ENCODE measurements at regions not wholly inside any gene's neighbourhood (a gene's known extent, or its start where the extent isn't known, plus 50 kb on each side); places are given as distances from the start of the nearest gene placed in this dataset.

DNA sequence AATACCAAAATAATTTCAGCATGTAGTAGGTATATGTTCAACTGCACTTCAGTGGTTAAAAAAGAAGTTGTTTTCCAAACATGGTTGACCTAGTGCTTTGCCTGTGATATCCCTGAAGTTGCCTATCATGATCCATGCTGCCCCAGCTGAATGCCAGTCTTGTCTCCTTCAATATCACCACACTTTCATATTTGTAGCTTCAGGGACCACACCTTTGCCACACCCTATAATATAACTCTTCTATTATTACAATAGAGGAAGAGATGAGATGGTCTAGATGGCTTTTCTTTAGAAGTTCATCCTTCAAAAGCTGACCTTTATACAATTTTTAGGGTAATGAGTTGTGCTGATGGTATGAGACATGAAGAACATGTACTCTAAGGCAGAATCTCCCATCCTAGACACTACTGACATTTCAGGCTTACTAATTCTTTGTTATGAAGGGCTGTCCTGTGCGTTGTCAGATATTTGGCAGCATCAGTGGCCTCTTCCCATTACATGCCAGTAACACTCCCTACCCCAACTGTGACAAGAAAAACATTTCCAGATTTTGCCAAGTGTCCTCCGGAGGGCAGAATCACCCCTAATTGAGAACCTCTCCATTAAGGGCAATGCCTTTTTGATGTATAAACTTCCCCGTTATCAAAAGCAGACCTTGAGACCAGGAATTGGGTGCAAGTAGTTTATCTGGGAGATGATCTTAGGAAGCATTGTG, 76.2 kb upstream of the PLCL2 start:
- TF ChIP-seq, protein P1, sequence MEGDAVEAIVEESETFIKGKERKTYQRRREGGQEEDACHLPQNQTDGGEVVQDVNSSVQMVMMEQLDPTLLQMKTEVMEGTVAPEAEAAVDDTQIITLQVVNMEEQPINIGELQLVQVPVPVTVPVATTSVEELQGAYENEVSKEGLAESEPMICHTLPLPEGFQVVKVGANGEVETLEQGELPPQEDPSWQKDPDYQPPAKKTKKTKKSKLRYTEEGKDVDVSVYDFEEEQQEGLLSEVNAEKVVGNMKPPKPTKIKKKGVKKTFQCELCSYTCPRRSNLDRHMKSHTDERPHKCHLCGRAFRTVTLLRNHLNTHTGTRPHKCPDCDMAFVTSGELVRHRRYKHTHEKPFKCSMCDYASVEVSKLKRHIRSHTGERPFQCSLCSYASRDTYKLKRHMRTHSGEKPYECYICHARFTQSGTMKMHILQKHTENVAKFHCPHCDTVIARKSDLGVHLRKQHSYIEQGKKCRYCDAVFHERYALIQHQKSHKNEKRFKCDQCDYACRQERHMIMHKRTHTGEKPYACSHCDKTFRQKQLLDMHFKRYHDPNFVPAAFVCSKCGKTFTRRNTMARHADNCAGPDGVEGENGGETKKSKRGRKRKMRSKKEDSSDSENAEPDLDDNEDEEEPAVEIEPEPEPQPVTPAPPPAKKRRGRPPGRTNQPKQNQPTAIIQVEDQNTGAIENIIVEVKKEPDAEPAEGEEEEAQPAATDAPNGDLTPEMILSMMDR (IDR thresholded peaks at IDR 0.05), result no peak
- no peak for TF ChIP-seq SIN3A (IDR thresholded peaks at IDR 0.05; ENCODE audit: borderline replicate concordance, insufficient read depth, low read depth, low read length)
- TF ChIP-seq, protein P2, sequence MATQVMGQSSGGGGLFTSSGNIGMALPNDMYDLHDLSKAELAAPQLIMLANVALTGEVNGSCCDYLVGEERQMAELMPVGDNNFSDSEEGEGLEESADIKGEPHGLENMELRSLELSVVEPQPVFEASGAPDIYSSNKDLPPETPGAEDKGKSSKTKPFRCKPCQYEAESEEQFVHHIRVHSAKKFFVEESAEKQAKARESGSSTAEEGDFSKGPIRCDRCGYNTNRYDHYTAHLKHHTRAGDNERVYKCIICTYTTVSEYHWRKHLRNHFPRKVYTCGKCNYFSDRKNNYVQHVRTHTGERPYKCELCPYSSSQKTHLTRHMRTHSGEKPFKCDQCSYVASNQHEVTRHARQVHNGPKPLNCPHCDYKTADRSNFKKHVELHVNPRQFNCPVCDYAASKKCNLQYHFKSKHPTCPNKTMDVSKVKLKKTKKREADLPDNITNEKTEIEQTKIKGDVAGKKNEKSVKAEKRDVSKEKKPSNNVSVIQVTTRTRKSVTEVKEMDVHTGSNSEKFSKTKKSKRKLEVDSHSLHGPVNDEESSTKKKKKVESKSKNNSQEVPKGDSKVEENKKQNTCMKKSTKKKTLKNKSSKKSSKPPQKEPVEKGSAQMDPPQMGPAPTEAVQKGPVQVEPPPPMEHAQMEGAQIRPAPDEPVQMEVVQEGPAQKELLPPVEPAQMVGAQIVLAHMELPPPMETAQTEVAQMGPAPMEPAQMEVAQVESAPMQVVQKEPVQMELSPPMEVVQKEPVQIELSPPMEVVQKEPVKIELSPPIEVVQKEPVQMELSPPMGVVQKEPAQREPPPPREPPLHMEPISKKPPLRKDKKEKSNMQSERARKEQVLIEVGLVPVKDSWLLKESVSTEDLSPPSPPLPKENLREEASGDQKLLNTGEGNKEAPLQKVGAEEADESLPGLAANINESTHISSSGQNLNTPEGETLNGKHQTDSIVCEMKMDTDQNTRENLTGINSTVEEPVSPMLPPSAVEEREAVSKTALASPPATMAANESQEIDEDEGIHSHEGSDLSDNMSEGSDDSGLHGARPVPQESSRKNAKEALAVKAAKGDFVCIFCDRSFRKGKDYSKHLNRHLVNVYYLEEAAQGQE (IDR thresholded peaks at IDR 0.05; ENCODE audit: insufficient read depth in 1 of 2, low read depth in 2 of 2, low read length in 1 of 2), result no peak

Measured in Panc1 (cell line).